HCT116 (cell line): ENCODE measurements at regions not wholly inside any gene's neighbourhood (a gene's known extent, or its start where the extent isn't known, plus 50 kb on each side); places are given as distances from the start of the nearest gene placed in this dataset.

Experiments used
- ATF3 ChIP-seq: IDR thresholded peaks from 2 replicates; pipeline ENCODE4 v1.6.1; 2012
- CEBPB ChIP-seq: IDR thresholded peaks from 2 replicates; pipeline ENCODE4 v1.6.1; 2012; ENCODE audit warnings: low read depth
- CTCF ChIP-seq, 3 experiments: fragments of 200-600 bp in 1 of 3; sonication (generic) in 1 of 3; IDR thresholded peaks in 2 of 3; conservative IDR thresholded peaks in 1 of 3; 2 replicates each; pipeline ENCODE4 v1.5.1; 2012 to 2017; ENCODE audit warnings: low read depth in 2 of 3, low read length in 2 of 3, antibody characterized with exemption in 1 of 3, borderline replicate concordance in 1 of 3, control low read depth in 1 of 3, mild to moderate bottlenecking in 1 of 3, mixed read lengths in 1 of 3, mixed run types in 1 of 3, moderate library complexity in 1 of 3; ENCODE audit not compliant: insufficient read depth in 1 of 3
- EZH2 ChIP-seq: fragments of 200-600 bp; sonication (generic); IDR thresholded peaks from 2 replicates; pipeline ENCODE4 v1.6.1; 2017; ENCODE audit warnings: antibody characterized with exemption, mixed run types
- MAX ChIP-seq: IDR thresholded peaks from 2 replicates; pipeline ENCODE4 v1.6.1; 2012
- POLR2A ChIP-seq: IDR thresholded peaks from 2 replicates; pipeline ENCODE4 v1.7.0; 2011; ENCODE audit warnings: borderline replicate concordance; ENCODE audit not compliant: insufficient read depth, insufficient read length; ENCODE audit errors: extremely low read depth
- RAD21 ChIP-seq: IDR thresholded peaks from 2 replicates; pipeline ENCODE4 v1.6.1; 2012; ENCODE audit warnings: low read depth, mild to moderate bottlenecking
- REST ChIP-seq: IDR thresholded peaks from 2 replicates; pipeline ENCODE4 v1.6.1; 2012; ENCODE audit warnings: low read depth
- ZNF274 ChIP-seq: fragments of 200-500 bp; sonication (Bioruptor generic); IDR thresholded peaks from 2 replicates; pipeline ENCODE4 v1.6.1; 2014; ENCODE audit warnings: mild to moderate bottlenecking, low read depth, low read length, inconsistent platforms

GRCh38 chr15:95096651-95097050, 865.3 kb downstream of the MCTP2 start:
- TF ChIP-seq RAD21, result no peak
- no peak for TF ChIP-seq POLR2A
- no peak for TF ChIP-seq ATF3
- TF ChIP-seq CTCF (IDR thresholded peaks at IDR 0.05 in 2 of 3, conservative IDR thresholded peaks at IDR 0.05 in 1 of 3; ENCODE audit: borderline replicate concordance in 1 of 3, insufficient read depth in 1 of 3, low read depth in 2 of 3, low read length in 2 of 3), result no peak
- TF ChIP-seq ZNF274, result no peak
- no peak for TF ChIP-seq MAX
- TF ChIP-seq CEBPB, result no peak
- no peak for TF ChIP-seq EZH2
- TF ChIP-seq REST, result no peak
